NT2/D1 (cell line): ENCODE measurements at regions not wholly inside any gene's neighbourhood (a gene's known extent, or its start where the extent isn't known, plus 50 kb on each side); places are given as distances from the start of the nearest gene placed in this dataset.
"Not testable (repeated sequence)": the region's sequence is repeated elsewhere in the genome, so short reads cannot be mapped to it uniquely, and the experiment has no call there.

Experiments
- YY1 ChIP-seq: IDR thresholded peaks from 2 replicates; pipeline ENCODE4 v1.6.1; 2011; ENCODE audit not compliant: insufficient read length, insufficient read depth
- ZNF274 ChIP-seq: IDR thresholded peaks from 2 replicates; pipeline ENCODE4 v1.6.1; 2011; ENCODE audit warnings: mild to moderate bottlenecking, low read depth, low read length

DNA sequence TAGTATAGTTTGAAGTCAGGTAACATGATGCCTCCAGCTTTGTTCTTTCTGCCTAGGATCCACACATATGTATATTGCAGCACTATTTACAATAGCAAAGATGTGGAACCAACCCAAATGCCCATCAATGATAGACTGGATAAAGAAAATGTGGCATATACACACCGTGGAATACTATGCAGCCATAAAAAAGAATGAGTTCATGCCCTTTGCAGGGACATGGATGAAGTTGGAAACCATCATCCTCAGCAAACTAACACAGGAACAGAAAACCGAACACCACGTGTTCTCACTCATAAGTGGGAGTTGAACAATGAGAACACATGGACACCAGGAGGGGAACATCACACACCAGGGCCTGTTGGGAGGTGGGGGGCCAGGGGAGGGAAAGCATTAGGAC lies 1111.5 kb downstream of the BRD1 start:
- TF ChIP-seq ZNF274, YY1: not testable (repeated sequence)
